ENCODE measurements at regions not wholly inside any gene's neighbourhood (a gene's known extent, or its start where the extent isn't known, plus 50 kb on each side); places are given as distances from the start of the nearest gene placed in this dataset.
"Not testable (repeated sequence)": the region's sequence is repeated elsewhere in the genome, so short reads cannot be mapped to it uniquely, and the experiment has no call there.

DNA sequence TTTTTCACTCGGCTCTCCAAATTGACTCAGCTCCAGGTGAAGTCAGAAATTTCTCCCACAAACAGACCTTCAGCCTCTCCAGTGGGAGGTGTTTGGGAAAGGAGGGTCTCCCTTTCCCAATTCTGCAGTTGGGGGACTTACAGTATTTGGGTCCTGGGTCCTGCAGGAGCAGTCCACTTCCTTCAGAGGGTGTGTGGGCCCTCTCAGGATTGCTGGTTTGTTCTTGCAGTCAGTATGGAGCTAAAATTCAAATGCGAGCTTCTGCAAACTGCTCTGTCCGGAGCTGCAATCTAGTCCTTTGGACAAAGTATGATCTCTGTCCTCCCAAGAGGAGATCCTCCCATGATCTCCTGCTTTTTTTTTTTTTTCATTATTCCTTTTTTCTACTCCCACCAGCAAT is 87.9 kb upstream of the MSTN start:
- ATAC-seq (ENCODE audit: low read depth), result no peak
- H3K27me3 ChIP-seq (ENCODE audit: insufficient read depth, poor library complexity, severe bottlenecking), result no peaks in the 10 kb centered on the region
- H3K27ac ChIP-seq (ENCODE audit: poor library complexity, severe bottlenecking), result no peak overlapping the region
- no peaks in the 10 kb centered on the region for H3K4me1 ChIP-seq (ENCODE audit: insufficient read depth, poor library complexity, severe bottlenecking)
- no peaks in the 10 kb centered on the region for H3K36me3 ChIP-seq (ENCODE audit: low read depth)
- H3K4me3 ChIP-seq (ENCODE audit: severe bottlenecking), result no peak overlapping the region
- H3K9me3 ChIP-seq (ENCODE audit: severe bottlenecking), result no peaks in the 10 kb centered on the region
- no peak for DNase-seq (ENCODE audit: low spot score)
- no peak for TF ChIP-seq CTCF (IDR thresholded peaks at IDR 0.05; ENCODE audit: poor library complexity, severe bottlenecking)

GRCh38 chr2:190149908-190150307 is 87.4 kb upstream of the MSTN start:
- Histone ChIP-seq H3K36me3 (ENCODE audit: low read depth) (no peaks in the 10 kb centered on the region), H3K4me3 (ENCODE audit: severe bottlenecking) (no peak overlapping the region), H3K27me3 (ENCODE audit: insufficient read depth, poor library complexity, severe bottlenecking) (no peaks in the 10 kb centered on the region), H3K27ac (ENCODE audit: poor library complexity, severe bottlenecking) (no peak overlapping the region), H3K9me3 (ENCODE audit: severe bottlenecking) (no peaks in the 10 kb centered on the region), H3K4me1 (ENCODE audit: insufficient read depth, poor library complexity, severe bottlenecking) (no peaks in the 10 kb centered on the region)
- DNase-seq (ENCODE audit: low spot score), result no peak
- no peak for TF ChIP-seq CTCF (IDR thresholded peaks at IDR 0.05; ENCODE audit: poor library complexity, severe bottlenecking)
- no peak for ATAC-seq (ENCODE audit: low read depth)

GRCh38 chr2:190149200-190149599 is 86.7 kb upstream of the MSTN start:
- Histone ChIP-seq H3K27me3 (ENCODE audit: insufficient read depth, poor library complexity, severe bottlenecking) (no peaks in the 10 kb centered on the region), H3K4me3 (ENCODE audit: severe bottlenecking) (no peak overlapping the region), H3K4me1 (ENCODE audit: insufficient read depth, poor library complexity, severe bottlenecking) (no peaks in the 10 kb centered on the region), H3K27ac (ENCODE audit: poor library complexity, severe bottlenecking) (no peak overlapping the region), H3K9me3 (ENCODE audit: severe bottlenecking) (no peaks in the 10 kb centered on the region), H3K36me3 (ENCODE audit: low read depth) (no peaks in the 10 kb centered on the region)
- TF ChIP-seq CTCF (IDR thresholded peaks at IDR 0.05; ENCODE audit: poor library complexity, severe bottlenecking), result no peak
- DNase-seq (ENCODE audit: low spot score) (no peak), ATAC-seq (ENCODE audit: low read depth) (no peak)

DNA sequence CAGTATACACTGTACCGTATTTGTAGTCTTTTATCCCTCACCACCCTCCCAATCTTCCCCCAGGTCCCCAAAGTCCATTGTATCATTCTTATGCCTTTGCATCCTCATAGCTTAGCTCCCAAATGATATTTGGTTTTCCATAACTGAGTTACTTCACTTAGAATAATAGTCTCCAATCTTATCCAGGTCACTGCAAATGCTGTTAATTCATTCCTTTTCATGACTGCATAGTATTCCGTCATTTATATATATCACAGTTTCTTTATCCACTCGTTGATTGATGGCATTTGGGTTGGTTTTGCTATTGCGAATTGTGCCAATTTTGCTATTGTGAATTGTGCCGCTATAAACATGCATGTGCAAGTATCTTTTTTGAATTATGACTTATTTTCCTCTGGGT is 83.6 kb upstream of the MSTN start:
- not testable (repeated sequence) for DNase-seq (ENCODE audit: low spot score); H3K9me3 ChIP-seq (ENCODE audit: severe bottlenecking); H3K27me3 ChIP-seq (ENCODE audit: insufficient read depth, poor library complexity, severe bottlenecking); H3K36me3 ChIP-seq (ENCODE audit: low read depth); H3K4me1 ChIP-seq (ENCODE audit: insufficient read depth, poor library complexity, severe bottlenecking); ATAC-seq (ENCODE audit: low read depth); H3K4me3 ChIP-seq (ENCODE audit: severe bottlenecking); H3K27ac ChIP-seq (ENCODE audit: poor library complexity, severe bottlenecking)

DNA sequence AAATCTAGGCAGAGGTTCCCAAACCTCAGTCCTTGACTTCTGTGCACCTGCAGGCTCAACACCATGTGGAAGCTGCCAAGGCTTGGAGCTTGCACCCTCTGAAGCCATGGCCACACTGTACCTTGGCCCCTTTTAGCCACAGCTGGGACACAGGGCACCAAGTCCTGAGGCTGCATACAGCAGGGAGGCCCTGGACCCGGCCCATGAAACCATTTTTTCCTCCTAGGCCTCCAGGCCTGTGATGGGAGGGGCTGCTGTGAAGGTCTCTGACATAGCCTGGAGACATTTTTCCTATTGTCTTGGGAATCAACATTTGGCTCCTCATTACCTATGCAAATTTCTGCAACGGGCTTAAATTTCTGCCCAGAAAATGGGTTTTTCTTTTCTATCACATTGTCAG is 77.9 kb upstream of the MSTN start:
- not testable (repeated sequence) for H3K4me1 ChIP-seq (ENCODE audit: insufficient read depth, poor library complexity, severe bottlenecking); ATAC-seq (ENCODE audit: low read depth); H3K9me3 ChIP-seq (ENCODE audit: severe bottlenecking); H3K27ac ChIP-seq (ENCODE audit: poor library complexity, severe bottlenecking); H3K36me3 ChIP-seq (ENCODE audit: low read depth); DNase-seq (ENCODE audit: low spot score); H3K27me3 ChIP-seq (ENCODE audit: insufficient read depth, poor library complexity, severe bottlenecking); H3K4me3 ChIP-seq (ENCODE audit: severe bottlenecking)

DNA sequence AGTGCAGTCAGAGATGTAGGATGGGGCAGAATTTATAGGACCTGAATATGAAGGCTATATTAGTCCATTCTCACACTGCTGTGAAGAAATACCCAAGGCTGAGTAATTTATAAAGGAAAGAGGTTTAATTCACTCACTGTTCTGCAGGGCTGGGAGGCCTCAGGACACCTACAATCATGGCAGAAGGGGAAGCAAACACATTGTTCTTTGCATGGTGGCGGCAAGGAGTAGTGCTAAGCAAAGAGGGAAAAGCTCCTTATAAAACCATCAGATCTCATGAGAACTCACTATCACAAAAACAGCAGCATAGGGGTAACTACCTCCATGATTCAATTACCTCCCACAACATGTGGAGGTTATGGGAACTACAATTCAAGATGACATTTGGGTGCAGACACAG is 76.8 kb upstream of the MSTN start:
- TF ChIP-seq CTCF (IDR thresholded peaks at IDR 0.05; ENCODE audit: poor library complexity, severe bottlenecking), result no peak
- H3K27me3 ChIP-seq (ENCODE audit: insufficient read depth, poor library complexity, severe bottlenecking), result no peaks in the 10 kb centered on the region
- H3K4me3 ChIP-seq (ENCODE audit: severe bottlenecking), result no peak overlapping the region
- DNase-seq (ENCODE audit: low spot score) (no peak), ATAC-seq (ENCODE audit: low read depth) (no peak)
- H3K27ac ChIP-seq (ENCODE audit: poor library complexity, severe bottlenecking), result no peak overlapping the region
- H3K36me3 ChIP-seq (ENCODE audit: low read depth), result no peaks in the 10 kb centered on the region
- H3K9me3 ChIP-seq (ENCODE audit: severe bottlenecking), result peaks cover 7% of the 10 kb centered on the region
- H3K4me1 ChIP-seq (ENCODE audit: insufficient read depth, poor library complexity, severe bottlenecking), result no peaks in the 10 kb centered on the region
